A549 (cell line): ENCODE measurements at regions not wholly inside any gene's neighbourhood (a gene's known extent, or its start where the extent isn't known, plus 50 kb on each side); places are given as distances from the start of the nearest gene placed in this dataset.

Experiments
- ATAC-seq, 2 experiments: fragments of 200-7000 bp in 1 of 2; fragments of >200 bp in 1 of 2; cut with Nextera tagmentation in 1 of 2; cut with Tn5 transposase in 1 of 2; 3 replicates each; pipeline versions ENCODE4 v1.8.0 to v1.9.1; 2018 to 2020; ENCODE audit warnings: mild to moderate bottlenecking in 1 of 2, moderate library complexity in 1 of 2
- CTCF ChIA-PET: fragments of 300-600 bp; sonication (Branson Sonifier 250); formaldehyde crosslinking; extraction: SDS; loops from one replicate; lab custom pipeline; 2021; ENCODE audit warnings: antibody characterized with exemption, inconsistent platforms; lab: Yijun Ruan, JAX
- POLR2A ChIA-PET: fragments of 350-600 bp; formaldehyde crosslinking; extraction: SDS; loops from one replicate; lab custom pipeline; 2021; ENCODE audit warnings: antibody characterized with exemption, inconsistent platforms; lab: Yijun Ruan, JAX
- DNase-seq, 2 experiments: peaks; one replicate each; pipeline versions ENCODE4 v3.0.0 to v3.0.0-alpha.2; 2011 to 2016; ENCODE audit warnings: low read depth in 1 of 2, low spot score in 1 of 2
- FAIRE-seq: peaks from 2 replicates; lab custom pipeline; 2011; peaks lifted over from hg19 to GRCh38; lab: Jason Lieb, UNC
- H3K27ac ChIP-seq, 2 experiments: fragments of >200 bp; sonication (Bioruptor Twin); formaldehyde crosslinking; 3 replicates each; pipeline ENCODE4 v1.5.1; 2016 to 2017
- H3K4me1 ChIP-seq: fragments of >200 bp; sonication (Bioruptor Twin); formaldehyde crosslinking; 3 replicates; pipeline ENCODE4 v1.6.1; 2016
- H3K4me2 ChIP-seq: fragments of >200 bp; sonication (Bioruptor Twin); formaldehyde crosslinking; 3 replicates; pipeline ENCODE4 v1.6.1; 2016
- H3K4me3 ChIP-seq: fragments of >200 bp; sonication (Bioruptor Twin); formaldehyde crosslinking; 3 replicates; pipeline ENCODE4 v1.5.1; 2016
- H3K9me3 ChIP-seq: fragments of >200 bp; sonication (Bioruptor Twin); formaldehyde crosslinking; 3 replicates; pipeline ENCODE4 v1.6.1; 2016
- CBX8 ChIP-seq: fragments of 200-600 bp; sonication (generic); IDR thresholded peaks from 2 replicates; pipeline ENCODE4 v1.6.1; 2016
- CHD4 ChIP-seq: fragments of 200-600 bp; sonication (generic); IDR thresholded peaks from 2 replicates; pipeline ENCODE4 v1.6.1; 2016; ENCODE audit warnings: antibody characterized with exemption, mild to moderate bottlenecking, borderline replicate concordance
- EHF ChIP-seq: fragments of 250-450 bp; sonication (Bioruptor Pico); IDR thresholded peaks from 2 replicates; pipeline ENCODE4 v1.5.0; 2020; ENCODE audit warnings: mild to moderate bottlenecking
- EP300 ChIP-seq, 2 experiments: fragments of >200 bp; sonication (Bioruptor Twin); formaldehyde crosslinking; IDR thresholded peaks; 2 replicates in 1 of 2; 3 replicates in 1 of 2; pipeline ENCODE4 v1.6.1; 2016 to 2017
- GATA3 ChIP-seq: IDR thresholded peaks from 2 replicates; pipeline ENCODE4 v1.6.1; 2012; ENCODE audit warnings: borderline replicate concordance
- HDAC2 ChIP-seq: fragments of 200-600 bp; sonication (generic); IDR thresholded peaks from 2 replicates; pipeline ENCODE4 v1.6.1; 2016
- HOXB5 ChIP-seq: fragments of 250-450 bp; sonication (Bioruptor Pico); IDR thresholded peaks from 2 replicates; pipeline ENCODE4 v1.5.0; 2020; ENCODE audit warnings: mild to moderate bottlenecking, moderate library complexity
- KDM1A ChIP-seq: fragments of 200-600 bp; sonication (generic); IDR thresholded peaks from 2 replicates; pipeline ENCODE4 v1.6.1; 2016; ENCODE audit warnings: low read depth, mild to moderate bottlenecking
- KDM5A ChIP-seq: fragments of 200-600 bp; sonication (generic); IDR thresholded peaks from 2 replicates; pipeline ENCODE4 v1.6.1; 2016; ENCODE audit warnings: antibody characterized with exemption, mild to moderate bottlenecking
- NFE2L2 ChIP-seq: fragments of 150-350 bp; conservative IDR thresholded peaks from 2 replicates; pipeline ENCODE4 v1.6.1; 2014; ENCODE audit warnings: low read length
- NR3C1 ChIP-seq: fragments of >200 bp; sonication (Bioruptor Twin); formaldehyde crosslinking; IDR thresholded peaks from 3 replicates; pipeline ENCODE4 v1.6.1; 2017
- POLR2AphosphoS2 ChIP-seq: conservative IDR thresholded peaks from 2 replicates; pipeline ENCODE4 v1.6.1; 2012; ENCODE audit warnings: low read length, improper control_type of control experiment, inconsistent platforms
- RCOR1 ChIP-seq: fragments of 150-350 bp; IDR thresholded peaks from 2 replicates; pipeline ENCODE4 v1.6.1; 2014; ENCODE audit warnings: antibody characterized with exemption, low read length, low read depth
- ZFP36 ChIP-seq: fragments of 450-650 bp; IDR thresholded peaks from 2 replicates; pipeline ENCODE4 v1.6.1; 2014; ENCODE audit warnings: borderline replicate concordance; ENCODE audit not compliant: partially characterized antibody
- WGBS: methylation state at CpG from one replicate; pipeline ENCODE4 v1.1.6; 2017; ENCODE audit errors: missing lambda C conversion rate; 5-methylcytosine and 5-hydroxymethylcytosine counted together
- TF ChIP-seq, protein P1 (sequence below): fragments of 450-650 bp; IDR thresholded peaks from 2 replicates; pipeline ENCODE4 v1.6.1; 2014; ENCODE audit warnings: antibody characterized with exemption
- TF ChIP-seq, protein P2 (sequence below): IDR thresholded peaks from 2 replicates; pipeline ENCODE4 v1.6.1; 2012
- TF ChIP-seq, protein P3 (sequence below): fragments of 250-450 bp; sonication (Bioruptor Pico); IDR thresholded peaks from 2 replicates; pipeline ENCODE4 v1.5.0; 2021; ENCODE audit warnings: mild to moderate bottlenecking, moderate library complexity, borderline replicate concordance
- TF ChIP-seq, protein P4 (sequence below): fragments of 150-350 bp; IDR thresholded peaks from 2 replicates; pipeline ENCODE4 v1.6.1; 2014; ENCODE audit warnings: low read depth, mild to moderate bottlenecking, low read length
- TF ChIP-seq, protein P5 (sequence below): fragments of 200-600 bp; sonication (generic); IDR thresholded peaks from 2 replicates; pipeline ENCODE4 v1.6.1; 2016; ENCODE audit warnings: antibody characterized with exemption, mild to moderate bottlenecking, moderate library complexity

DNA sequence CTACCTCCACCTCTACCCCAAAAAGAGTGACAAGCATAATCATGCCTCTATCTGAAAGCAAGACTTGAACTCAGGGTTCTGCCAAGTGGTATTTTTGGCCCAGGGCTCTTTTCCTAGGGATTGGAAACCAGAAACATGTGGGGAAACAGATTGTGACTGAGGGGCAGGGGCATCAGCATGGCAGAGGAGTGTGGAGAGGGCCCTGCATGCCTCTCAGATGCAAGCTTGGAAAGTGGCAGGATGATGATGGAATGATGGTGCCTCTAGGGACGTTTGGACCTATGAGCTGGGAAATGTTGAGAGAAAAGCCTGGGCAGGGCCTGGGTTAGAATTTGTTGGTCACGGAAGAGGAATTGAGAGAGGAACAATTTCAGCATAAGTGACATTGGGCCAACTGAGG, 78.4 kb upstream of the LEP start:
- peaks cover 18% of the 10 kb centered on the region for H3K4me1 ChIP-seq
- TF ChIP-seq EHF (CRISPR knock-in tag) (no peak), KDM1A (no peak), HDAC2 (no peak), HOXB5 (CRISPR knock-in tag) (no peak), NR3C1 (no peak), RCOR1 (no peak), CBX8 (no peak), CHD4 (no peak), POLR2AphosphoS2 (no peak), ZFP36 (no peak), EP300 (IDR thresholded peaks at IDR 0.05) (no peak), KDM5A (no peak), GATA3 (no peak)
- TF ChIP-seq, protein P1, sequence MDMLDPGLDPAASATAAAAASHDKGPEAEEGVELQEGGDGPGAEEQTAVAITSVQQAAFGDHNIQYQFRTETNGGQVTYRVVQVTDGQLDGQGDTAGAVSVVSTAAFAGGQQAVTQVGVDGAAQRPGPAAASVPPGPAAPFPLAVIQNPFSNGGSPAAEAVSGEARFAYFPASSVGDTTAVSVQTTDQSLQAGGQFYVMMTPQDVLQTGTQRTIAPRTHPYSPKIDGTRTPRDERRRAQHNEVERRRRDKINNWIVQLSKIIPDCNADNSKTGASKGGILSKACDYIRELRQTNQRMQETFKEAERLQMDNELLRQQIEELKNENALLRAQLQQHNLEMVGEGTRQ = no peak
- TF ChIP-seq, protein P2, sequence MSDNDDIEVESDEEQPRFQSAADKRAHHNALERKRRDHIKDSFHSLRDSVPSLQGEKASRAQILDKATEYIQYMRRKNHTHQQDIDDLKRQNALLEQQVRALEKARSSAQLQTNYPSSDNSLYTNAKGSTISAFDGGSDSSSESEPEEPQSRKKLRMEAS = no peak
- TF ChIP-seq, protein P3, sequence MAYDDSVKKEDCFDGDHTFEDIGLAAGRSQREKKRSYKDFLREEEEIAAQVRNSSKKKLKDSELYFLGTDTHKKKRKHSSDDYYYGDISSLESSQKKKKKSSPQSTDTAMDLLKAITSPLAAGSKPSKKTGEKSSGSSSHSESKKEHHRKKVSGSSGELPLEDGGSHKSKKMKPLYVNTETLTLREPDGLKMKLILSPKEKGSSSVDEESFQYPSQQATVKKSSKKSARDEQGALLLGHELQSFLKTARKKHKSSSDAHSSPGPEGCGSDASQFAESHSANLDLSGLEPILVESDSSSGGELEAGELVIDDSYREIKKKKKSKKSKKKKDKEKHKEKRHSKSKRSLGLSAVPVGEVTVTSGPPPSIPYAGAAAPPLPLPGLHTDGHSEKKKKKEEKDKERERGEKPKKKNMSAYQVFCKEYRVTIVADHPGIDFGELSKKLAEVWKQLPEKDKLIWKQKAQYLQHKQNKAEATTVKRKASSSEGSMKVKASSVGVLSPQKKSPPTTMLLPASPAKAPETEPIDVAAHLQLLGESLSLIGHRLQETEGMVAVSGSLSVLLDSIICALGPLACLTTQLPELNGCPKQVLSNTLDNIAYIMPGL (CRISPR knock-in tag) = no peak
- TF ChIP-seq, protein P4, sequence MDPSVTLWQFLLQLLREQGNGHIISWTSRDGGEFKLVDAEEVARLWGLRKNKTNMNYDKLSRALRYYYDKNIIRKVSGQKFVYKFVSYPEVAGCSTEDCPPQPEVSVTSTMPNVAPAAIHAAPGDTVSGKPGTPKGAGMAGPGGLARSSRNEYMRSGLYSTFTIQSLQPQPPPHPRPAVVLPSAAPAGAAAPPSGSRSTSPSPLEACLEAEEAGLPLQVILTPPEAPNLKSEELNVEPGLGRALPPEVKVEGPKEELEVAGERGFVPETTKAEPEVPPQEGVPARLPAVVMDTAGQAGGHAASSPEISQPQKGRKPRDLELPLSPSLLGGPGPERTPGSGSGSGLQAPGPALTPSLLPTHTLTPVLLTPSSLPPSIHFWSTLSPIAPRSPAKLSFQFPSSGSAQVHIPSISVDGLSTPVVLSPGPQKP = no peak
- H3K4me2 ChIP-seq = no peak overlapping the region
- WGBS = 46% methylated on average over 2 of the region's 2 CpGs
- H3K9me3 ChIP-seq = no peaks in the 10 kb centered on the region
- FAIRE-seq = no peak
- H3K27ac ChIP-seq = no peak overlapping the region
- ATAC-seq = no peak
- ChIA-PET CTCF (interaction anchor here (1.0 kb wide), 1 partner anchor 27 kb away, joined by 3 read pairs; no protein-coding TSS in a partner anchor), POLR2A (no interaction called here)
- DNase-seq = no peak
- H3K4me3 ChIP-seq = no peak overlapping the region

DNA sequence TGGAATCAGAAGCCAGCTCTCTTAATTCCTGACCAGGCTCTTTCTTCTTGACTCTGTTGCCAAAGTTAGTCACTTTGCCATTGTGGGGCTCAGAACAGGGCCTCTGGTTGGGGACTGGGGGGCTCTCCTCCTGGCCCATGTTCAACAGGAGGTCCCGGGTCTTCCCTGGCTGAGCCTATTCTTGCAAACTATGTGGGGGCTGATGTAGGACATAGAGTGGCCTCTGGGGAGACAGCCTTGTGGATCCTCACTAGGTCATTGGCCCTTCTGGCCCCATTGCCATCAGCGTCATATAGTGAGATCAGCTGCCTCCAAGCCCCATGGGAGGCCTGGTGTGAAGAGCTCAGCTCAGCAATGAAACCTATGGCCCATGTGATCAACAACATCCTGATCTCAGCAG, 77.6 kb upstream of the LEP start:
- peak overlapping the region in 1 of 2 experiments; percentile 32; a peak in 2 of 6 replicates for H3K27ac ChIP-seq
- H3K4me3 ChIP-seq = no peak overlapping the region
- FAIRE-seq = no peak
- peaks cover 25% of the 10 kb centered on the region for H3K4me1 ChIP-seq
- no peak for DNase-seq
- no peaks in the 10 kb centered on the region for H3K9me3 ChIP-seq
- ChIA-PET POLR2A (no interaction called here), CTCF (interaction anchor here (1.0 kb wide), 1 partner anchor 61 kb away, joined by 3 read pairs; no protein-coding TSS in a partner anchor)
- ATAC-seq = no peak
- 85% methylated on average over 2 of the region's 2 CpGs for WGBS
- H3K4me2 ChIP-seq = peak overlapping the region; percentile 54; the same call in 1 of the 3 replicates
- TF ChIP-seq, protein P3 (CRISPR knock-in tag) = no peak
- no peak for TF ChIP-seq NFE2L2
- TF ChIP-seq, protein P5, sequence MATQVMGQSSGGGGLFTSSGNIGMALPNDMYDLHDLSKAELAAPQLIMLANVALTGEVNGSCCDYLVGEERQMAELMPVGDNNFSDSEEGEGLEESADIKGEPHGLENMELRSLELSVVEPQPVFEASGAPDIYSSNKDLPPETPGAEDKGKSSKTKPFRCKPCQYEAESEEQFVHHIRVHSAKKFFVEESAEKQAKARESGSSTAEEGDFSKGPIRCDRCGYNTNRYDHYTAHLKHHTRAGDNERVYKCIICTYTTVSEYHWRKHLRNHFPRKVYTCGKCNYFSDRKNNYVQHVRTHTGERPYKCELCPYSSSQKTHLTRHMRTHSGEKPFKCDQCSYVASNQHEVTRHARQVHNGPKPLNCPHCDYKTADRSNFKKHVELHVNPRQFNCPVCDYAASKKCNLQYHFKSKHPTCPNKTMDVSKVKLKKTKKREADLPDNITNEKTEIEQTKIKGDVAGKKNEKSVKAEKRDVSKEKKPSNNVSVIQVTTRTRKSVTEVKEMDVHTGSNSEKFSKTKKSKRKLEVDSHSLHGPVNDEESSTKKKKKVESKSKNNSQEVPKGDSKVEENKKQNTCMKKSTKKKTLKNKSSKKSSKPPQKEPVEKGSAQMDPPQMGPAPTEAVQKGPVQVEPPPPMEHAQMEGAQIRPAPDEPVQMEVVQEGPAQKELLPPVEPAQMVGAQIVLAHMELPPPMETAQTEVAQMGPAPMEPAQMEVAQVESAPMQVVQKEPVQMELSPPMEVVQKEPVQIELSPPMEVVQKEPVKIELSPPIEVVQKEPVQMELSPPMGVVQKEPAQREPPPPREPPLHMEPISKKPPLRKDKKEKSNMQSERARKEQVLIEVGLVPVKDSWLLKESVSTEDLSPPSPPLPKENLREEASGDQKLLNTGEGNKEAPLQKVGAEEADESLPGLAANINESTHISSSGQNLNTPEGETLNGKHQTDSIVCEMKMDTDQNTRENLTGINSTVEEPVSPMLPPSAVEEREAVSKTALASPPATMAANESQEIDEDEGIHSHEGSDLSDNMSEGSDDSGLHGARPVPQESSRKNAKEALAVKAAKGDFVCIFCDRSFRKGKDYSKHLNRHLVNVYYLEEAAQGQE = no peak
